Vagina (tissue), 2 donors: ENCODE measurements at regions not wholly inside any gene's neighbourhood (a gene's known extent, or its start where the extent isn't known, plus 50 kb on each side); places are given as distances from the start of the nearest gene placed in this dataset.

Experiments
- DNase-seq, 2 donors: peaks; one replicate each; pipeline ENCODE4 v3.0.0-alpha.2; 2017; ENCODE audit errors: extremely low spot score in 2 of 2
- H3K27ac ChIP-seq: fragments of 200-600 bp; sonication (generic); one replicate; pipeline ENCODE4 v1.5.1; 2019
- H3K27me3 ChIP-seq: fragments of 200-600 bp; sonication (generic); one replicate; pipeline ENCODE4 v1.5.1; 2019
- H3K36me3 ChIP-seq, 2 donors: fragments of 200-600 bp; sonication (generic); one replicate each; pipeline ENCODE4 v1.5.1; 2017 to 2019
- H3K4me1 ChIP-seq: fragments of 200-600 bp; sonication (generic); one replicate; pipeline ENCODE4 v1.5.1; 2019
- H3K4me3 ChIP-seq, 2 donors: fragments of 200-600 bp; sonication (generic); 1 replicate in 1 of 2; 2 replicates in 1 of 2; pipeline ENCODE4 v1.5.1; 2016 to 2019
- H3K9me3 ChIP-seq: fragments of 200-600 bp; sonication (generic); one replicate; pipeline ENCODE4 v1.5.1; 2019
- CTCF ChIP-seq, 3 experiments: fragments of 450-650 bp in 2 of 3; fragments of 200-600 bp in 1 of 3; sonication (generic) in 1 of 3; IDR thresholded peaks; one replicate each; pipeline ENCODE4 v1.5.1; 2017 to 2019; ENCODE audit warnings: antibody characterized with exemption in 3 of 3, mild to moderate bottlenecking in 2 of 3, moderate library complexity in 2 of 3
- POLR2A ChIP-seq, 2 donors: fragments of 450-650 bp; IDR thresholded peaks; one replicate each; pipeline ENCODE4 v1.6.1; 2017; ENCODE audit warnings: antibody characterized with exemption in 2 of 2, mild to moderate bottlenecking in 2 of 2, moderate library complexity in 2 of 2
- POLR2AphosphoS5 ChIP-seq, 2 donors: sonication (generic); formaldehyde crosslinking; IDR thresholded peaks; one replicate each; pipeline ENCODE4 v1.9.0; 2017; ENCODE audit warnings: antibody characterized with exemption in 2 of 2, mild to moderate bottlenecking in 2 of 2, low read depth in 1 of 2; ENCODE audit not compliant: insufficient read depth in 1 of 2
- intact Hi-C: fragments of 100-400 bp; cut with DNase I; formaldehyde crosslinking; loops from one replicate; pipeline ENCODE4 v1.15.1; 2023

DNA sequence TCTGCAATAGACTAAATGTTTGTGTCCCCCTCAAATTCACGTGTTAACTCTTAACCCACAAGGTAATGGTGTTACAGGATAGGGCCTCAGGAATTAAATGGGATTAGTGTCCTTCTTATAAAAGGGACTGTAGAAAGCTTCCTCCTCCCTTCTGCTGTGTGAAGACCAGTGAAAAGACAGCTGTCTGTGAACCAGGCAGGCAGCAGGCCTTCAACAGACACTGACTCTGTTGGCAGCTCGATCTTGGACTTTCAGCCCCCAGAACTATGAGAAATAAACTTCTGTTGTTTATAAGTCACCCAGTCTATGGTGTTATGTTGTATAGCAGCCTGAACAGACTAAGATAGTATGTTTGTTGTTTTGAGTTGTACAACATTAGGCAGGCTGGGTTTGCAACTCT, 208.1 kb downstream of the GBA3 start:
- Histone ChIP-seq H3K27me3 (no peaks in the 10 kb centered on the region), H3K4me1 (no peaks in the 10 kb centered on the region), H3K4me3 (no peak overlapping the region), H3K27ac (no peak overlapping the region), H3K36me3 (no peaks in the 10 kb centered on the region), H3K9me3 (no peaks in the 10 kb centered on the region)
- TF ChIP-seq CTCF (IDR thresholded peaks at IDR 0.05), result no peak
- TF ChIP-seq POLR2A (IDR thresholded peaks at IDR 0.05), result no peak
- TF ChIP-seq POLR2AphosphoS5 (IDR thresholded peaks at IDR 0.05; ENCODE audit: insufficient read depth in 1 of 2, low read depth in 1 of 2), result no peak
- DNase-seq, result no peak
- intact Hi-C loops, result no loop called here

GRCh38 chr4:22897520-22898108, 204.9 kb downstream of the GBA3 start:
- Histone ChIP-seq H3K9me3 (no peaks in the 10 kb centered on the region), H3K27me3 (no peaks in the 10 kb centered on the region), H3K36me3 (no peaks in the 10 kb centered on the region), H3K4me1 (no peaks in the 10 kb centered on the region), H3K4me3 (no peak overlapping the region), H3K27ac (no peak overlapping the region)
- intact Hi-C loops, result no loop called here
- TF ChIP-seq POLR2AphosphoS5 (IDR thresholded peaks at IDR 0.05; ENCODE audit: insufficient read depth in 1 of 2, low read depth in 1 of 2), result no peak
- TF ChIP-seq POLR2A (IDR thresholded peaks at IDR 0.05), result no peak
- no peak for TF ChIP-seq CTCF (IDR thresholded peaks at IDR 0.05)
- no peak for DNase-seq

DNA sequence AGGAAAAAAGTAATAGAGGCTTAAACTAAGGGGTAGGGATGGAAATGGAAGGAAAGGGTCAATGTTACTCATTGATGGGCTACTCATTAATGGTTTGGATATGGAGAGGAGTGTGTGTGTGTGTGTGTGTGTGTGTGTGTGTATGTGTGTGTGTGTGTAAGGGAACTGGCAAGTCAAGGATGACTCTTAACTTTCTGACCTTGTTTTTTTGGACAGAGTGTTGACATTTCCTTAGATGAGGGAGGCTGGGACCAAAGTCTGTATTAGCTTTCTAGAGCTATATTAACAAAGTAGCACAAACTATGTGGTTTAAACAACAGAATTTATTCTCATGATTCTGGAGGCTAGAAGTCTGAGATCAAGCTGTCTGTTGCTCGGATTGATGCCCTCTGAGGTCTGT, 202.7 kb downstream of the GBA3 start:
- H3K4me1 ChIP-seq, result no peaks in the 10 kb centered on the region
- no peak overlapping the region for H3K4me3 ChIP-seq
- H3K27ac ChIP-seq, result no peak overlapping the region
- DNase-seq, result no peak
- no peaks in the 10 kb centered on the region for H3K27me3 ChIP-seq
- TF ChIP-seq POLR2AphosphoS5 (IDR thresholded peaks at IDR 0.05; ENCODE audit: insufficient read depth in 1 of 2, low read depth in 1 of 2) (no peak), POLR2A (IDR thresholded peaks at IDR 0.05) (no peak), CTCF (IDR thresholded peaks at IDR 0.05) (no peak)
- intact Hi-C loops, result no loop called here
- no peaks in the 10 kb centered on the region for H3K9me3 ChIP-seq
- no peaks in the 10 kb centered on the region for H3K36me3 ChIP-seq

DNA sequence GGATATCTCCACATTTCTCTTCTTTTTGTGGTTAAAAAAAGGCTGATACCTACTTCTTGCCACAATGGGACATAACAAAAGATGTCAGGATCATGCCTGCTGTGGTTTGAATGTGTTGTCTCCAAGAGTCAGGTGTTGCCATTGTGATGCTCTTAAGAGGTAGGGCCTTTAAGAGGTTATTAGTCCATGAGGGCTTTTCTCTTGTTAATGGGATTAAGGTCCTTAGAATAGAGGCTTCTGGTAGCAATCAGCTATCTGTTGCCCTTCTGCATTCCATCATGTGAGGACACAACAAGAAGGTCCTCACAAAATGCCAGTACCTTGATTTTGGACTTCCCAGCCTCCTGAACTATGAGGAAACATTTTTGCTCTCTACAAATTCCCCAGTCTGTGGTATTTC, 191.4 kb downstream of the GBA3 start:
- no peaks in the 10 kb centered on the region for H3K4me1 ChIP-seq
- no peaks in the 10 kb centered on the region for H3K9me3 ChIP-seq
- TF ChIP-seq POLR2AphosphoS5 (IDR thresholded peaks at IDR 0.05; ENCODE audit: insufficient read depth in 1 of 2, low read depth in 1 of 2), result no peak
- TF ChIP-seq POLR2A (IDR thresholded peaks at IDR 0.05), result no peak
- no peak for TF ChIP-seq CTCF (IDR thresholded peaks at IDR 0.05)
- no peak overlapping the region for H3K27ac ChIP-seq
- H3K27me3 ChIP-seq, result no peaks in the 10 kb centered on the region
- no peaks in the 10 kb centered on the region for H3K36me3 ChIP-seq
- intact Hi-C loops, result no loop called here
- H3K4me3 ChIP-seq, result no peak overlapping the region
- DNase-seq, result no peak

DNA sequence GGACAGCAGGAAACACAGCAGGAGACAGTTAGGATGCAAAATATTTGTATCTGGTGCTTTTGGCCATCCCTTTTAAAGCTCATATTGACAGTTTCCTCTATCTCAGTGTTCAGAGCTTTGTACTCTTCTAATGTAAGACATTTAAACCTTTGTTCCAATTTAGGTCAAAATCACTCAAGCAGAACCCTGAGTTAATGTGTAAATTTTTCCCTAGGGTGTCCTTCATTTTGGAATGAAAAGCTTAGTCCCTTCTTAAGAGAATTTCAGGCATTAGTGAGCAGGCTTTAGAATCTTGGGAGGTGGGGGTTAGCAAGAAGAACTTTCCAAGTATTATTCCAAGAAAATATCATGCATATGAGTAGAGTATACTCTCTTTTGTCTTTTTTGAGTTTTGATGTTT, 188.7 kb downstream of the GBA3 start:
- no peaks in the 10 kb centered on the region for H3K4me1 ChIP-seq
- TF ChIP-seq CTCF (IDR thresholded peaks at IDR 0.05) (no peak), POLR2A (IDR thresholded peaks at IDR 0.05) (no peak), POLR2AphosphoS5 (IDR thresholded peaks at IDR 0.05; ENCODE audit: insufficient read depth in 1 of 2, low read depth in 1 of 2) (no peak)
- H3K27me3 ChIP-seq, result no peaks in the 10 kb centered on the region
- H3K9me3 ChIP-seq, result no peaks in the 10 kb centered on the region
- no peaks in the 10 kb centered on the region for H3K36me3 ChIP-seq
- no peak for DNase-seq
- no peak overlapping the region for H3K27ac ChIP-seq
- intact Hi-C loops, result no loop called here
- H3K4me3 ChIP-seq, result no peak overlapping the region
